Ishikawa (cell line): ENCODE measurements at regions not wholly inside any gene's neighbourhood (a gene's known extent, or its start where the extent isn't known, plus 50 kb on each side); places are given as distances from the start of the nearest gene placed in this dataset.

Source experiments
- EP300 ChIP-seq: IDR thresholded peaks from 2 replicates; pipeline ENCODE4 v1.6.1; 2012; ENCODE audit warnings: borderline replicate concordance
- FOXM1 ChIP-seq: IDR thresholded peaks from 2 replicates; pipeline ENCODE4 v1.6.1; 2012; ENCODE audit warnings: low read depth, borderline replicate concordance
- MAX ChIP-seq: IDR thresholded peaks from 2 replicates; pipeline ENCODE4 v1.6.1; 2012
- RAD21 ChIP-seq: IDR thresholded peaks from 2 replicates; pipeline ENCODE4 v1.6.1; 2012; ENCODE audit warnings: low read depth
- REST ChIP-seq: IDR thresholded peaks from 2 replicates; pipeline ENCODE4 v1.6.1; 2012; ENCODE audit warnings: low read depth, mild to moderate bottlenecking
- TAF1 ChIP-seq: IDR thresholded peaks from 2 replicates; pipeline ENCODE4 v1.6.1; 2012; ENCODE audit warnings: low read depth, mild to moderate bottlenecking
- TCF12 ChIP-seq: IDR thresholded peaks from 2 replicates; pipeline ENCODE4 v1.6.1; 2012; ENCODE audit warnings: low read depth
- USF1 ChIP-seq: IDR thresholded peaks from 2 replicates; pipeline ENCODE4 v1.6.1; 2012

- no peak for TF ChIP-seq MAX
- TF ChIP-seq EP300 = no peak
- no peak for TF ChIP-seq REST
- no peak for TF ChIP-seq RAD21
- no peak for TF ChIP-seq TAF1
- no peak for TF ChIP-seq TCF12
- TF ChIP-seq FOXM1 = no peak
- no peak for TF ChIP-seq USF1
These were observed 50.7 kb upstream of the BTG1 start for GRCh38 chr12:92196368-92196767.
